GM18951 (cell line): ENCODE measurements at regions not wholly inside any gene's neighbourhood (a gene's known extent, or its start where the extent isn't known, plus 50 kb on each side); places are given as distances from the start of the nearest gene placed in this dataset.

Experiments used
- POLR2A ChIP-seq: IDR thresholded peaks from 4 replicates; pipeline ENCODE4 v1.6.1; 2011; ENCODE audit warnings: mild to moderate bottlenecking; ENCODE audit not compliant: insufficient read length, insufficient read depth; ENCODE audit errors: extremely low read depth
- in situ Hi-C: fragments of 300-500 bp; cut with MboI; formaldehyde crosslinking; loops from one replicate; pipeline ENCODE4 v1.12.0; 2022; ENCODE audit warnings: low sequenced_read_pairs, mixed read lengths, inconsistent platforms; ENCODE audit not compliant: unreplicated experiment

- TF ChIP-seq POLR2A: no peak
- in situ Hi-C loops: no loop called here
These were observed 92.6 kb downstream of the RCN1 start for GRCh38 chr11:32183512-32183911.

GRCh38 chr11:32184041-32184722, 93.3 kb downstream of the RCN1 start:
- in situ Hi-C loops: no loop called here
- TF ChIP-seq POLR2A: no peak

DNA sequence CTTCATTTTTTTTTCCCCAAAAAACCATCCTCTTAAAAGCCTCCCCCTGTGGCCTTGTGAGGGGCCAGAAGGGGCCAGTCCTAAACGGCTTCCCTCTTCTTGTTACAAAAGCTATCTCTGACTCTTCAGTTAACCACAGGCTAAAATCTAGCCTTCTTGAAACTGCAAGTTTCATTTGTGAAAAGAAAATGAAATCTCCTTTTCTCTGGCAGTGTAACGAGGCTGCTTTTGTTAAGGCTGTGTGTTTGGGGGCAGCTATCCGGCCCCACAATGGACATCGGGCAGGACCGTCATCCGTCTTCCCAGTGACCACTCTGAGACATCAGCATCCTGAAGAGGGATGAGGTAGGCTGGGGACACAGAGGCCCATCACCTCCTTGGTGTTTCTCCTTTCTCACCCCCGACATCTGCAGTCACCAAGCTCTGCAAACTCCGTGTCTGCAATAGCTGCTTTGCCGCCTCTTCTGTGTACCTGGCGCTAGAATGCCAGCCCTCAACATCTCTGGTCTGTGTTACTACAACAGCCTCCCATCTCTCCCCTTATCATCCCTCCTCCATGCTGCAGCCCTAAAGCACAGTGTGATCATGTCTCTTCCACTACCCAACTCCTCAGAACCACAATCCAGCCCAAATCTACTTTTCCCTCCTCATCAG, 94.0 kb downstream of the RCN1 start:
- no peak for TF ChIP-seq POLR2A
- in situ Hi-C loops: no loop called here

DNA sequence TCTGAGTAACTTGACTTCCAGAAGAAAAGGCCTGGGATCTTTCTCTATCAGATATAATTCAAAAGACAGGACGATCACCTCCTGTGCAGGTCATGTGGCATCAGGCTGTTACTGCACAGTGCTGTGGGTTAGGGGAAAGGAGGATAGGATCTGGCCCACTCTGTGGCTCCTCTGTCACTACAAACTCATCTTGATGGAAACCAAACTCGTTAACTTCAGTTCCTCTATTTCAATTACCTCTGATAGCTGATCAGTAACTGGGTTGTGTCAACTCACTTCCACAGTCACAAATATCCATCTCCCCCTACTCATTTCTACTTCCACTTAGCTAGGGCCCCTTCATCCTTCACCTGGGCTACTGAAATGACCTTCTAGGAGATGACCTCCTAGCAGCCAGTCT, 95.2 kb downstream of the RCN1 start:
- TF ChIP-seq POLR2A: no peak
- in situ Hi-C loops: no loop called here

DNA sequence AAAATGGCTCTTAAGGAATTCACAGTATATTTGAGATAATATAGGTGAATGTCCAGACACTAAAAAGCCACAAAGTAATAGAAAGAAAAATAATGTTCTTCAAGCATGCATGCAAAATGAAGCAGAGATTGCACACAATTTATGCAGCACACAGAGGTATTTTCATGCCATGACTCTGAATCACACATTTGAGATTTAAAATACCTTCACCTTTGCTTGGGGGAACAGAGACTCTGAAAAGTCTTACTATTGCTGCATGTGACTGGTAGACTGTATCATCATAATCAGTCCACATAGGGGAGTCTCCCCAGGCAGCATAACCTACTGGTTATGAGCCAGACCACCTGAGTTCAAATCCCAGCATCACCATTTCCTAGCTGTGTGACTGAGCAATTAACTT, 96.2 kb downstream of the RCN1 start:
- in situ Hi-C loops: no loop called here
- no peak for TF ChIP-seq POLR2A

GRCh38 chr11:32188785-32189184, 97.9 kb downstream of the RCN1 start:
- in situ Hi-C loops: no loop called here
- TF ChIP-seq POLR2A: no peak

GRCh38 chr11:32196137-32196536, 105.3 kb downstream of the RCN1 start:
- in situ Hi-C loops: no loop called here
- TF ChIP-seq POLR2A: no peak

DNA sequence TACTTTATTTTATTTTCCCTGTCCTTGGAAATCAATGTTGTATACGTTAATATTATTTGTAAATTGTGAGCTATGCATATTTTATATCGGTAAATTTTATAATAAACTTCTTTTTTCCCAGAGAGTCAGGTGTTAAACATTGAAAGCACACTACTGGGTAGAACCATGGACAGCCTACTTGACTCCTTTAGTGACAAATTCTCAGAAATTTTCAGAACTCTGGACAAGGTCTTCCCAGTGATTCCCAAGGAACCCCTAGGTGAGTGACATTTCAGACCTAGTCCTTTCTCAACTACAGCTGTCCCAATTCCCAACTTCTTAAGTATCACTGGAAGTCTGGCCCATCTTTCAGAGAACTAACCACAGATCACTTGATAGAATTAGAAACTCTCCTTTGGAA, 107.2 kb downstream of the RCN1 start:
- in situ Hi-C loops: no loop called here
- no peak for TF ChIP-seq POLR2A

DNA sequence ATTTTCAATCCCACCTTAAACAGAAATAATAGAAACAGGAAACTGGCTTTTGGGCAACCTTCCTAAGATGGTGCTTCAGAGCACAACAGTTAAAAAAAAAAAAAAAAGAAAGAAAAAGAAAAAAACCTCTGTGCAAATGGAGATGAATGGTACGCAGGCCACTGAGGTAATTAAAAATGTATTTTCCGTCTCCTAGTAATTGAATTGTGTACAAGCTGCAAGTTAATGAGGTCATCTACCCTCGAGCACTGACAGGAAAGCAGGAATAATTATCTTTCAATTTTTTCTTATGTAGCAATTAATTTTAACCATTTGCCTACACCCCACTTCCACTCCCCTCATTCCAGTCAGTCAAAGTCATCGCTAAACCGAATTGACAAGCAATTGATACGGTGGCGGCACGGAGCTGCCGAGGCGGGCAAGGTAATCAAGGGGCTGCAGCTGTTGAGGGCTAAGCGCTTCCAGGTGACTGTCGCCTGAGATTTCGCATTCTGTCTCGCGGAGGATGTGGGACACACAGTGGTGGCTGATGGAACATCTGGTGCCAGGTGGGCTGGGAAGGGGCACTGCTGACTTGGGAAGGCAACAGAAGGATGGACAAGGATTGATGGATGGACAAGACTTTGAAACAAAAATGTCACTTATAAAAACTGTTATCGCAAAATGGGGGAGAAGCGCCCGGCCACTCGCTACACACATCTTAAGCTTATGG, 109.4 kb downstream of the RCN1 start:
- TF ChIP-seq POLR2A: no peak
- in situ Hi-C loops: no loop called here

GRCh38 chr11:32204751-32205150, 113.9 kb downstream of the RCN1 start:
- no peak for TF ChIP-seq POLR2A
- in situ Hi-C loops: no loop called here

- TF ChIP-seq POLR2A: no peak
- in situ Hi-C loops: no loop called here
These were observed 119.7 kb downstream of the RCN1 start for GRCh38 chr11:32210556-32210955.

- no peak for TF ChIP-seq POLR2A
- in situ Hi-C loops: no loop called here
These were observed 122.3 kb downstream of the RCN1 start for GRCh38 chr11:32213223-32213622.

DNA sequence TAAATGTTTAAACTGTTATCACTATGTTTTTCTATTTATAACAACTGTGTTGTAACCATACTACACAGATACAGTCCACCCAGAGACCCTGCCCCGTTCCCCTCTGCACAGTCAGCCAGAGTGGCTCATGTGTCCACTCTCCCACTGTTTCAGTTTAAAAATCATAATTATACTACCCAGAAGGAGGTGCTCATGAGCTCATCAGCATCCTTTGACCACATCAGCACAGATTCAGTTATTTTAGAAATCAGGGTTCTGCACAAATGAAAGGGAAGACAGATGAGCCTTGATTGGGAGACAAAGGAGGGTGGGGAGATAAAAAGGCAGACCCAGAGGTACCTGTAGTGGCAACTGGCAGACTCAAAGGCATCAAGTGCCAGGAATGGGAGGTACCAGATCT, 124.3 kb downstream of the RCN1 start:
- TF ChIP-seq POLR2A: no peak
- in situ Hi-C loops: no loop called here

DNA sequence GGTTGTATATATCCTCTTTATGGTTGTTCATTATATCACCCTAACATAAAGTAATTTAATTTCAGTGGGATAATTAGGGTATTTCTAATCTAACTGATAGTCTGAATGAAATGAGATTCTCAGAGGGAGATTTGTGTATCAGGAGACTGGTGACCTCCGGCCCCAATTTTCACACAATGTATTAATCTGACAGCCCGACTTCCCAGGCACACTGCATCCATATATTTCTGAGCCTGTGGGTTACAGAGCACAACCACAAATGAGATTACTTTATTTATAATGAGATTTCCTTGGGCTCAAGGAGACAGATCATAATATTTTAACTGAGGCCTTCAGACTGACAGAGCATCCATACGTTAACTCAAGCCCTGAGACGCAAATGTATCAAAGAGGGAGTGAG, 125.9 kb downstream of the RCN1 start:
- in situ Hi-C loops: no loop called here
- TF ChIP-seq POLR2A: no peak

DNA sequence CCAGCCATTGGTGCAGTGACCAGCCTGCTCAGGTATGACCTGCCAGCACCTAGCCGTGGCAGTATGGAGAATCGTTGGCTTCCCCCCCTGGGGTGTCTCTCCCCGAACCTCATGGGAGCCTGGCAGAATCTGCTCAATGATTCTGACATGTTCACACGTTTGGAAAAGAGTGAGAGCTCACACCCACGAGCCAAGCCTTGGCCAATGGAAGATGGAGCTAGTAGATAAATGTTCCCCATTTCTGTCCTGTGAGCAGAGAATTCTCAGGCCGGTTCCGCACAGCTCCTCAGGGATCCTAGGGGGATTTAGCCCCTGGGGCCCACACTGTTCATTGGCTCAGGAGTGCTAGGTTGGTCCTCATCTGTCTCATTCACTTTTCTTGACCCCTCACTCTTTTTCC, 128.4 kb downstream of the RCN1 start:
- in situ Hi-C loops: no loop called here
- TF ChIP-seq POLR2A: no peak
